ENCODE measurements at regions not wholly inside any gene's neighbourhood (a gene's known extent, or its start where the extent isn't known, plus 50 kb on each side); places are given as distances from the start of the nearest gene placed in this dataset.
"Not testable (repeated sequence)": the region's sequence is repeated elsewhere in the genome, so short reads cannot be mapped to it uniquely, and the experiment has no call there.

DNA sequence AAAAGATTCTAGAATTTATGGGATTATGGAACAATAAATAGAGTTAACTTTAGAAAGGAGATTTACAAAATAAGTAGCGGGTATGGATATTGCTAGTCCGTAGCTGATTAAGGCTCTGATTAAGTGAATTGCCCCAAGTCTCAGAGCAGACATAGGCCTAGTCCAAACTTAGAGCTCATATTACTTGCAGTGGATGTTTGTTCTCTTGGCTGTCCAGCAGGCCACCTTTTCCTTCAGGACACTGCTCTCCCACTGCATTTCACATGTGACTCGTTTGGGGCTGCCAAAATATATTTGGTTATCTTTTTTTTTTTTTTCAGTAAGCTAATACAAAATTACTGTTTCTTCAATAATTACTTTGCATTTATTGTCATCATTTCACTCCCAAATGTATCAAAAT lies 76.6 kb downstream of the ARRDC3 start:
- Mint-ChIP-seq H3K27ac (peak overlapping the region in 1 of 3 donors; percentile 78), H3K36me3 (peaks cover 3% of the 10 kb centered on the region), H3K4me3 (no peak overlapping the region), H3K27me3 (no peaks in the 10 kb centered on the region), H3K4me1 (peaks cover 9 to 20% (median 18%) of the 10 kb centered on the region in 4 donors), H3K9me3 (no peaks in the 10 kb centered on the region)
- DNase-seq (no peak), ATAC-seq (ENCODE audit: low read depth in 2 of 2) (no peak)
- Histone ChIP-seq H3K27ac (ENCODE audit: insufficient read depth, low read length, poor library complexity, severe bottlenecking) (no peak overlapping the region), H3K27me3 (ENCODE audit: control insufficient read depth, insufficient read depth, low read length) (no peaks in the 10 kb centered on the region), H3K4me3 (ENCODE audit: low read depth, low read length) (no peak overlapping the region), H3K9me3 (ENCODE audit: control insufficient read depth in 2 of 2, low read length in 2 of 2) (no peaks in the 10 kb centered on the region), H3K36me3 (ENCODE audit: control insufficient read depth, insufficient read depth, low read length) (no peaks in the 10 kb centered on the region), H3K4me1 (ENCODE audit: control insufficient read depth, insufficient read depth, low read length, poor library complexity, severe bottlenecking) (peaks cover 17% of the 10 kb centered on the region)

DNA sequence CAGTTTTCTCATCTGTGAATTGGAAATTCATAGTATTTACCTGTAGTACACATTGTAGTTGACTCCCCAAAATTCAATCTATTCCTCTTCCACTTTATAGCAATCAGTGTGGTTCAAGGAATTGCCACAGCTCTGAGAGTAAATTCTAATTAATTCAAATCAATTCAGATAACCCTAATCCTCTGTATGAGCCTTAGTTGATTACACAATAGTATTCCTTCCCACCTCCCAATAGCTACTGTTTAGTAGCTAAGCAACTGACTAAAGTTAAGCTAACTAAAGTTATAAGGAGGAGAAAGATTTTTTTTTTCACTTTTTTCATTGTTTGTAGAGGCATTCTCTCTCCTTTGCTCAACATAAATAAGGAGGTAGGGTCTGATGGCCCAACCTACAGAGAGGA lies 77.5 kb downstream of the ARRDC3 start:
- peaks cover 2 to 11% (median 11%) of the 10 kb centered on the region in 4 donors for H3K4me1 Mint-ChIP-seq
- H3K4me3 Mint-ChIP-seq = no peak overlapping the region
- H3K27ac Mint-ChIP-seq = peak overlapping the region; percentile 2 to 78 (median 72)
- Histone ChIP-seq H3K36me3 (ENCODE audit: control insufficient read depth, insufficient read depth, low read length) (no peaks in the 10 kb centered on the region), H3K27me3 (ENCODE audit: control insufficient read depth, insufficient read depth, low read length) (no peaks in the 10 kb centered on the region), H3K9me3 (ENCODE audit: control insufficient read depth in 2 of 2, low read length in 2 of 2) (no peaks in the 10 kb centered on the region), H3K4me3 (ENCODE audit: low read depth, low read length) (no peak overlapping the region), H3K27ac (ENCODE audit: insufficient read depth, low read length, poor library complexity, severe bottlenecking) (no peak overlapping the region), H3K4me1 (ENCODE audit: control insufficient read depth, insufficient read depth, low read length, poor library complexity, severe bottlenecking) (peaks cover 8% of the 10 kb centered on the region)
- DNase-seq (no peak), ATAC-seq (ENCODE audit: low read depth in 2 of 2) (no peak)
- no peaks in the 10 kb centered on the region for H3K27me3 Mint-ChIP-seq
- no peaks in the 10 kb centered on the region for H3K36me3 Mint-ChIP-seq
- no peaks in the 10 kb centered on the region for H3K9me3 Mint-ChIP-seq

DNA sequence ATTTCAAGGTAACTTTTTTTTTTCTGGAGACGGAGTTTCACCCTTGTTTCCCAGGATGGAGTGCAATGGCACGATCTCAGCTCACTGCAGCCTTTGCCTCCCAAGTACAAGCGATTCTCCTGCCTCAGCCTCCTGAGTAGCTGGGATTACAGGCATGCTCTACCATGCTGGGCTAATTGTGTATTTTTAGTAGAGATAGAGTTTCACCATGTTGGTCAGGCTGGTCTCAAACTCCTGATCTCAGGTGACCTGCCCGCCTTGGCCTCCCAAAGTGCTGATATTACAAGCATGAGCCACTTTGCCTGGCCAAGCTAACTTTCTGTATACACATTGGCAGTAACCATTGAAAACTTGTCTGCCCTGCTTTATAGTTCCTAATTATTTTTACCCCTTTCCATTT lies 79.1 kb downstream of the ARRDC3 start:
- not testable (repeated sequence) for H3K4me1 ChIP-seq (ENCODE audit: control insufficient read depth, insufficient read depth, low read length, poor library complexity, severe bottlenecking); H3K36me3 Mint-ChIP-seq; H3K27me3 Mint-ChIP-seq; H3K9me3 ChIP-seq (ENCODE audit: control insufficient read depth in 2 of 2, low read length in 2 of 2); H3K9me3 Mint-ChIP-seq; H3K4me3 Mint-ChIP-seq; DNase-seq; ATAC-seq (ENCODE audit: low read depth in 2 of 2); H3K4me3 ChIP-seq (ENCODE audit: low read depth, low read length); H3K36me3 ChIP-seq (ENCODE audit: control insufficient read depth, insufficient read depth, low read length); H3K27me3 ChIP-seq (ENCODE audit: control insufficient read depth, insufficient read depth, low read length); H3K27ac Mint-ChIP-seq; H3K27ac ChIP-seq (ENCODE audit: insufficient read depth, low read length, poor library complexity, severe bottlenecking)
- peaks cover 2 to 10% (median 6%) of the 10 kb centered on the region in 4 donors for H3K4me1 Mint-ChIP-seq

DNA sequence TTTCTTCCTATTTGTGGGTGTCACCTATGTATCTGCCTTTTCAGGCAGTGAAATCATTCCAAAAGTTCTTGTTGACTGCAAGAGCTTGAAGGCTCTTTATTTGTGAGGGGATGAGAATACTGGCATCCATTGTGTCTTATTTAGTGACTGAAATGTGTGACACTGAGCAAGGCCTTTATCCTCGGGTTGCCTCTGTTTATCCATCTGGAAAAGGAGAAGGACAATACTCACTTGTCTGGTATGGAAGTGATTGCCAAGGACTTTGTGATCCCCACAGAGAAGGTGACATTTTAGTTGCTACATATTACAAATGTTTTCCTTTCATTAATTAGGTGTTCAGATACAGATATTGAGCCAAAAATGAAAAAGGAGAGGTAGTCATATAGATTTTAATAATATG lies 80.2 kb downstream of the ARRDC3 start:
- Mint-ChIP-seq H3K27ac (no peak overlapping the region), H3K36me3 (no peaks in the 10 kb centered on the region), H3K9me3 (no peaks in the 10 kb centered on the region), H3K4me1 (peaks cover 2 to 10% (median 6%) of the 10 kb centered on the region in 4 donors), H3K4me3 (no peak overlapping the region), H3K27me3 (no peaks in the 10 kb centered on the region)
- ATAC-seq (ENCODE audit: low read depth in 2 of 2) (no peak), DNase-seq (no peak)
- no peaks in the 10 kb centered on the region for H3K27me3 ChIP-seq (ENCODE audit: control insufficient read depth, insufficient read depth, low read length)
- H3K27ac ChIP-seq (ENCODE audit: insufficient read depth, low read length, poor library complexity, severe bottlenecking) = no peak overlapping the region
- no peaks in the 10 kb centered on the region for H3K4me1 ChIP-seq (ENCODE audit: control insufficient read depth, insufficient read depth, low read length, poor library complexity, severe bottlenecking)
- no peaks in the 10 kb centered on the region for H3K9me3 ChIP-seq (ENCODE audit: control insufficient read depth in 2 of 2, low read length in 2 of 2)
- no peak overlapping the region for H3K4me3 ChIP-seq (ENCODE audit: low read depth, low read length)
- no peaks in the 10 kb centered on the region for H3K36me3 ChIP-seq (ENCODE audit: control insufficient read depth, insufficient read depth, low read length)

DNA sequence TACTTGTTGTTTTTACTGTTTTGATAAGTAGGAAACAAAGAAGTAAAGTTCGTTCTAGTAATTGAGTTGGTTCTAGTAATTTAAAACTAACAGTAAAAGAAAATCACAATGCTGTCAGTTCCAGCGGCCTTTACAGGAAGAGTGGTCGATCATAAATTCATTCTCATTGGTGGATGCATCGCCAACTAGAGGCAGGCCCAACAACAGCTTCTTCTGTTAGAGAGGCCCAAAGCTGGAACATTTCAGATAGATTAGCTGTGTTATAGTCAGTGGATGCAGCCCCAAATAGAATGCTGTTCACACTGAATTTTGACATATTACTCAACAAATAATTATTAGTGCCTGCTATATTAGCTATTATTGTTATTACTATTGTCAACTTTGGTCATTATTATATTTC lies 80.8 kb downstream of the ARRDC3 start:
- no peaks in the 10 kb centered on the region for H3K36me3 Mint-ChIP-seq
- H3K9me3 Mint-ChIP-seq = no peaks in the 10 kb centered on the region
- Histone ChIP-seq H3K27ac (ENCODE audit: insufficient read depth, low read length, poor library complexity, severe bottlenecking) (no peak overlapping the region), H3K27me3 (ENCODE audit: control insufficient read depth, insufficient read depth, low read length) (no peaks in the 10 kb centered on the region), H3K36me3 (ENCODE audit: control insufficient read depth, insufficient read depth, low read length) (no peaks in the 10 kb centered on the region), H3K4me1 (ENCODE audit: control insufficient read depth, insufficient read depth, low read length, poor library complexity, severe bottlenecking) (no peaks in the 10 kb centered on the region), H3K4me3 (ENCODE audit: low read depth, low read length) (no peak overlapping the region), H3K9me3 (ENCODE audit: control insufficient read depth in 2 of 2, low read length in 2 of 2) (no peaks in the 10 kb centered on the region)
- ATAC-seq (ENCODE audit: low read depth in 2 of 2) (no peak), DNase-seq (no peak)
- no peaks in the 10 kb centered on the region for H3K27me3 Mint-ChIP-seq
- no peak overlapping the region for H3K4me3 Mint-ChIP-seq
- H3K27ac Mint-ChIP-seq = no peak overlapping the region
- H3K4me1 Mint-ChIP-seq = peaks cover 2 to 10% (median 6%) of the 10 kb centered on the region in 4 donors

DNA sequence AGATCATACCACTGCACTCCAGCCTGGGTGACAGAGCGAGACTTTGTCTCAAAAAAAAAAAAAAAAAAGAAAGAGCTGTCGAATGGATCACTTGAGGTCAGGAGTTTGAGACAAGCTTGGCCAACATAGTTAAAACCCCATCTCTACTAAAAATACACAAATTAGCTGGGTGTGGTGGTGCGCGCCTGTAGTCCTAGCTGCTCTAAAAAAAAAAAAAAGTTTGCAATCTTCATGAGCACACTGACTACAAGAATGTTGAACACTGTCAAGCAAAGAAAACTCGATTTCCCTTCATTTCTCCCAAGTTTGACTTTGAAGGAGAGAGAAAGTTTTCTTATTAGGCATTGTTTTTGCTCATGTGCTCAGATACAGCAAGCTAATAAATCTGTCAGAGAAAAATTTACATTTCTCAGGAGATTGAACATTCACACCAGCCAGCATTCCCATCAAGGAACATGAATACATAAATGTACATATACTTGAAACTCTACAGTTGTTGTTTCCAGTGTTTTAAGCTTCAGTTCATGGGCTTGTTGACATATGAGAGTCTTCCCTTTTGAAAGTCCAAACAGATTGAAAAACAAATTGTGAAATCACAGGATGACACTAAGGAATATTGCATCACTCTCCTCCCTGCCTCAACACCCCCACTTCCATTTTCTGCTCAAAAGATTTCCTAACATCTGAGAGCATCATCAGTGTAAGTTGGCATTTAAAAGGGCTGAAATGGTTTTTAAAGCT lies 81.8 kb downstream of the ARRDC3 start:
- Histone ChIP-seq H3K4me3 (ENCODE audit: low read depth, low read length) (no peak overlapping the region), H3K4me1 (ENCODE audit: control insufficient read depth, insufficient read depth, low read length, poor library complexity, severe bottlenecking) (no peaks in the 10 kb centered on the region), H3K27ac (ENCODE audit: insufficient read depth, low read length, poor library complexity, severe bottlenecking) (no peak overlapping the region), H3K27me3 (ENCODE audit: control insufficient read depth, insufficient read depth, low read length) (no peaks in the 10 kb centered on the region), H3K9me3 (ENCODE audit: control insufficient read depth in 2 of 2, low read length in 2 of 2) (no peaks in the 10 kb centered on the region), H3K36me3 (ENCODE audit: control insufficient read depth, insufficient read depth, low read length) (no peaks in the 10 kb centered on the region)
- Mint-ChIP-seq H3K27ac (no peak overlapping the region), H3K9me3 (no peaks in the 10 kb centered on the region), H3K36me3 (no peaks in the 10 kb centered on the region), H3K4me3 (no peak overlapping the region), H3K4me1 (peaks cover 2 to 5% (median 3%) of the 10 kb centered on the region in 4 donors), H3K27me3 (no peaks in the 10 kb centered on the region)
- DNase-seq (no peak), ATAC-seq (ENCODE audit: low read depth in 2 of 2) (no peak)

DNA sequence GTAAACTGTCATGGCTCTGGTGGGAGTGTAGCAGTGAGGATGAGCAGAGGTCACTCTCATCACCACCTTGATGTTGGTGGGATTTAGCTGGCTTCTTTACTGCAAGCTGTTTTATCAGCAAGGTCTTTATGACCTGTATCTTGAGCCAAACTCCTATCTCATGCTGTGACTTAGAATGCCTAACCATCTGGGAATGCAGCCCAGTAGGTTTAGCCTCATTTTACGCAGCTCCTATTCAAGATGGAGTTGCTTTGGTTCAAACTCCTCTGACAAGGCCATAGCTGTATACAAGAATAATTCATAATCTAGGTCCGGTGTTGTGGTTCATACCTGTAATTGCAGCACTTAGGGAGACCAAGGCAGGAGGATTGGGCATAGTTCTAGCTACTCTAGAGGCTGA lies 85.1 kb downstream of the ARRDC3 start:
- Histone ChIP-seq H3K27ac (ENCODE audit: insufficient read depth, low read length, poor library complexity, severe bottlenecking) (no peak overlapping the region), H3K4me3 (ENCODE audit: low read depth, low read length) (no peak overlapping the region), H3K27me3 (ENCODE audit: control insufficient read depth, insufficient read depth, low read length) (no peaks in the 10 kb centered on the region), H3K4me1 (ENCODE audit: control insufficient read depth, insufficient read depth, low read length, poor library complexity, severe bottlenecking) (no peaks in the 10 kb centered on the region), H3K36me3 (ENCODE audit: control insufficient read depth, insufficient read depth, low read length) (no peaks in the 10 kb centered on the region), H3K9me3 (ENCODE audit: control insufficient read depth in 2 of 2, low read length in 2 of 2) (no peaks in the 10 kb centered on the region)
- ATAC-seq (ENCODE audit: low read depth in 2 of 2) (no peak), DNase-seq (no peak)
- Mint-ChIP-seq H3K4me3 (no peak overlapping the region), H3K27me3 (no peaks in the 10 kb centered on the region), H3K36me3 (no peaks in the 10 kb centered on the region), H3K4me1 (no peaks in the 10 kb centered on the region), H3K9me3 (no peaks in the 10 kb centered on the region), H3K27ac (no peak overlapping the region)

DNA sequence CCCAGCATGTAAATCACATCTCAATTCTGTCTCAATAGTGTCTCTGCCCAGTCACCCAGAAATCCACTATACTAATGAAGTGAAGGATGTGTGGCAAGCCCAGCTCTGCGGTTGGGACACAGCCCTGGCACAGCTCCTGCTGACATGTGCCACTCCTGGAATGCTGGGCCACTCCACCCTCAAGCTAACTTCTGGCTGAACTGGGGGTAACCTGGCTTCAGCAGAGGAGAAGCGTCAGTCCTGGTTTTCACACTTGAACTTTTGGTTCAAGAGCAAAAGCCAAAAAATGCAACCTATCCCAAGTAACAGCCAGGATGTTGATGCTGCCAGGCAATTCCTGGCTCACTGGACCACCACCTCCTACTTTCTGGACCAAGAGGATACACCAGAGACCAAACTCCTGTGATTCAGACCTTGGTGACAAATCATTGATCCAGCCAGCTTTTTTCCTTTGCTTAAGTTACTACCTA lies 86.4 kb downstream of the ARRDC3 start:
- peaks cover 0 to 4% (median 0%) of the 10 kb centered on the region in 4 donors for H3K4me1 Mint-ChIP-seq
- no peaks in the 10 kb centered on the region for H3K27me3 Mint-ChIP-seq
- no peak overlapping the region for H3K4me3 ChIP-seq (ENCODE audit: low read depth, low read length)

More for the DNA sequence above, 86.4 kb downstream of the ARRDC3 start:
- no peaks in the 10 kb centered on the region for H3K9me3 Mint-ChIP-seq
- no peak overlapping the region for H3K27ac ChIP-seq (ENCODE audit: insufficient read depth, low read length, poor library complexity, severe bottlenecking)
- H3K36me3 Mint-ChIP-seq = no peaks in the 10 kb centered on the region
- H3K4me1 ChIP-seq (ENCODE audit: control insufficient read depth, insufficient read depth, low read length, poor library complexity, severe bottlenecking) = no peaks in the 10 kb centered on the region
- DNase-seq (no peak), ATAC-seq (ENCODE audit: low read depth in 2 of 2) (no peak)
- no peak overlapping the region for H3K4me3 Mint-ChIP-seq
- no peaks in the 10 kb centered on the region for H3K36me3 ChIP-seq (ENCODE audit: control insufficient read depth, insufficient read depth, low read length)
- no peaks in the 10 kb centered on the region for H3K27me3 ChIP-seq (ENCODE audit: control insufficient read depth, insufficient read depth, low read length)
- H3K9me3 ChIP-seq (ENCODE audit: control insufficient read depth in 2 of 2, low read length in 2 of 2) = no peaks in the 10 kb centered on the region
- peak overlapping the region in 1 of 3 donors; percentile 64 for H3K27ac Mint-ChIP-seq

All from CD4-positive, CD25-positive, alpha-beta regulatory T cell (primary cell).